GM20000 (cell line): ENCODE measurements at regions not wholly inside any gene's neighbourhood (a gene's known extent, or its start where the extent isn't known, plus 50 kb on each side); places are given as distances from the start of the nearest gene placed in this dataset.

Experiments used
- DNase-seq: peaks from one replicate; pipeline ENCODE4 v3.0.0; 2012; ENCODE audit warnings: low spot score
- CTCF ChIP-seq: IDR thresholded peaks from 2 replicates; pipeline ENCODE4 v1.5.1; 2012; ENCODE audit warnings: mild to moderate bottlenecking, control low read depth; ENCODE audit errors: extremely low read depth, missing control alignments

GRCh38 chr18:51520676-51521180, 323.2 kb upstream of the MEX3C start:
- no peak for DNase-seq
- TF ChIP-seq CTCF = no peak

DNA sequence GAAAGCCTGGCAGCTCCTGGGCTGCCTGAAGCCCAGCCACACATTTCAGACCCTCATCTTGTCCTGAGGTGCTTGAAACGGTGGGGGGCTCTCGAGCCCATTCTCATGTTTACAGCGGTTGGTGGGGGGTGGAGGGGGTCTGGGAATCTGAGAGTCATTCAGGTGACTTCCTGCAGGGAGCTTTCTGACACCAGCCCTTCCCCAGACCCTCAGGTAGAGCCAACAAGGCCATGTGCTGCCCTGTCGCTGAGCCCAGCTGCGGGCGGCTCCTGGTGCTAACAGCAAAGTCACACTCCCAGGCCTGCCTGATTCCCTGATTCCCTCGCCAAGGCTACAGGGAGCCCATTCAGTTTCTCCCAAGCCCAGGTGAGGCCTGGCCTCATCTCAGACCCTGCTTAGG, 324.9 kb upstream of the MEX3C start:
- no peak for TF ChIP-seq CTCF
- DNase-seq = no peak

DNA sequence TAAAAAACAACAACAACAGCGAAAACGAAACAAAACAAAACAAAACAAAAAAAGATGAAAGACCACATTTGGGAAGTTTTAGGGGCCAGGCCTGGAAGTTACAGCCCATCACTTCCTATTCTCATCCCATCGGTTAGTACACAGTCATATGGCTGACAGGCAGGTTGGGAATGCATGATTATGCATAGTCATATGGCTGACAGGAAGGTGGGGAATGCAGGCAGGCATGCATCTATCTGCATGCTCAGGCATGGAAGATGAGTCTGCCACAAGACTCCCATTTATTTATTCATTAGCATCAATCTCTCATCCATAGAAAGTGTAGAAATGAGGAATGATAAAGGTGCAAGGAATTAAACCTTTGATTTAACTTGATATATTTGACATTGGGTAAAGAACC, 325.3 kb upstream of the MEX3C start:
- TF ChIP-seq CTCF = no peak
- DNase-seq = no peak

- DNase-seq = no peak
- no peak for TF ChIP-seq CTCF
These were observed 326.2 kb upstream of the MEX3C start for GRCh38 chr18:51523671-51524070.

DNA sequence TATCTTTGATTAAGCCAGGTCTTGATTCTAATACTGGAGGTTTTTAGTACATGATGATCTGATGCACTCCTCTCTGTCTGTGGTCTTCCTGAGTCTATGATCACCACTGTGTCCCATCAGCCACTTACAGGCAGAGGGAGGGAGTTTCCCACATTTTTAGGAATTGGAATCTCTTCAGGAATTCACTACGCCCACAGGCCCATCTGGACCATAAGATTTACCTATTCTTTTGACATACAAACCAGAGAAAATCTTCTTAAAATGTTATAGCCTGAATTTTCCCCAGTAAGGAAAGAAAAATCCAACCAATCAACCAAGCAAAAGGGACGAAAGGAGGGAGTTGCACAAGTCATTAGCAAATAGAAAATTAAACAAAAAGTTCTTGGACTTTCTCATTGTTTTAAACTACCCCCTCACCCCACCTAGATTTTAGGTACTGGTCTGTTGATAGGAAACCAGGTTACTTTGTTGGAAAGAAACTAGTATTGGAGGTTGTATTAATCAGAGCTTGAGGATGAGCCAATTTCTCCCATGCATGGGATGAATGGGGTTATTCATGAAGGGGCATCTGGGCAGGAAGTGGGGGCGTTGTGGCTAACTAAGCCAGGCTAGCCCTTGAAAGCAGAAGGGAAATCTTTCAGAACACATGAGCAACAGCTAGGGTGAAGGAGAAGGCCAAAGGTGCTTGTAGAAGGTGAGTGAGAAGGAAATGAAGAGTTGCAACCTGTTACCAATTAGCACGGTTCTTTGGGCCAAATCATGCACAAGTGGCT, 328.2 kb upstream of the MEX3C start:
- TF ChIP-seq CTCF = no peak
- DNase-seq = no peak

- DNase-seq = no peak
- no peak for TF ChIP-seq CTCF
These were observed 330.3 kb upstream of the MEX3C start for GRCh38 chr18:51527826-51528225.

DNA sequence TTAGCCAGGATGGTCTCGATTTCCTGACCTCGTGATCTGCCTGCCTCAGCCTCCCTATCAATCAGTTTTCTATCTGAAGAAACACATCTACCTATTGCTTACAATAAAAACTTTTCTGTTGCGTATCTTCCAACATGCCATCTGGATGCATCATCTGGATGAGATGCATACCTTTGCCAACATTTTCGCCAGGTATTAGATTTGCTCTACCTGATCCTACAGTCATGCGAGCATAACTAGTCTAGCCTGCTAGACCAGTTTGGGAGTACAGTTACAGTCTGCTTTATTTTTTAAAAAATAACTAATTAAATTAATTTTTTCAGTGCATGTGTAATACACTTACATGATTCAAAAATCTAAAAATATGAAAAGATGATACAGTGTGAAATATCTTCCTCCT, 334.0 kb upstream of the MEX3C start:
- DNase-seq = no peak
- no peak for TF ChIP-seq CTCF
